Uterus (tissue), 2 donors: ENCODE measurements at regions not wholly inside any gene's neighbourhood (a gene's known extent, or its start where the extent isn't known, plus 50 kb on each side); places are given as distances from the start of the nearest gene placed in this dataset.

Experiments
- CTCF ChIP-seq, 4 experiments: fragments of 200-600 bp in 2 of 4; fragments of 450-650 bp in 2 of 4; sonication (generic) in 2 of 4; IDR thresholded peaks; one replicate each; pipeline ENCODE4 v1.5.1; 2016 to 2019; ENCODE audit warnings: antibody characterized with exemption in 4 of 4, mild to moderate bottlenecking in 2 of 4, moderate library complexity in 1 of 4
- POLR2A ChIP-seq, 2 donors: fragments of 450-650 bp; IDR thresholded peaks; one replicate each; pipeline ENCODE4 v1.6.1; 2016; ENCODE audit warnings: antibody characterized with exemption in 2 of 2, mild to moderate bottlenecking in 1 of 2, moderate library complexity in 1 of 2

- no peak for TF ChIP-seq POLR2A (IDR thresholded peaks at IDR 0.05)
- no peak for TF ChIP-seq CTCF (IDR thresholded peaks at IDR 0.05)
These were observed 557.7 kb upstream of the SGO1 start for GRCh38 chr3:20743553-20744321.
